CD14-positive monocyte (primary cell): ENCODE measurements at regions not wholly inside any gene's neighbourhood (a gene's known extent, or its start where the extent isn't known, plus 50 kb on each side); places are given as distances from the start of the nearest gene placed in this dataset.

Experiments used
- DNase-seq, 3 donors: peaks; one replicate each; pipeline ENCODE4 v3.0.0-alpha.2; 2011 to 2022
- H2AFZ ChIP-seq: 2 replicates; pipeline ENCODE4 v1.6.0; 2012; ENCODE audit warnings: mild to moderate bottlenecking, low read depth, low read length, inconsistent platforms; ENCODE audit not compliant: insufficient read depth, poor library complexity, severe bottlenecking
- H3K27ac ChIP-seq, 2 donors: 1 replicate in 1 of 2; 2 replicates in 1 of 2; pipeline ENCODE4 v1.5.1; 2012 to 2013; ENCODE audit warnings: low read length in 2 of 2, control low read depth in 1 of 2, inconsistent platforms in 1 of 2, low read depth in 1 of 2, mild to moderate bottlenecking in 1 of 2
- H3K27me3 ChIP-seq, 2 donors: one replicate each; pipeline versions ENCODE4 v1.6.0 to v1.6.1; 2011 to 2013; ENCODE audit warnings: low read length in 2 of 2; ENCODE audit not compliant: control insufficient read depth in 2 of 2, insufficient read depth in 2 of 2
- H3K36me3 ChIP-seq, 2 donors: replicated peaks in 1 of 2; 1 replicate in 1 of 2; 2 replicates in 1 of 2; pipeline versions ENCODE4 v1.5.1 to v1.6.1; 2012 to 2013; ENCODE audit warnings: low read length in 2 of 2, control low read depth in 1 of 2, inconsistent platforms in 1 of 2, mild to moderate bottlenecking in 1 of 2; ENCODE audit not compliant: insufficient read depth in 2 of 2, control insufficient read depth in 1 of 2
- H3K4me1 ChIP-seq, 2 donors: 1 replicate in 1 of 2; 2 replicates in 1 of 2; pipeline versions ENCODE4 v1.5.1 to v1.6.1; 2012 to 2013; ENCODE audit warnings: low read length in 2 of 2, control low read depth in 1 of 2, inconsistent platforms in 1 of 2, mild to moderate bottlenecking in 1 of 2, moderate library complexity in 1 of 2; ENCODE audit not compliant: insufficient read depth in 2 of 2, control insufficient read depth in 1 of 2
- H3K4me2 ChIP-seq: replicated peaks from 2 replicates; pipeline ENCODE3; 2012; ENCODE audit warnings: low read length, moderate library complexity, mild to moderate bottlenecking; ENCODE audit not compliant: poor library complexity, severe bottlenecking; ENCODE audit errors: extremely low read depth
- H3K4me3 ChIP-seq, 3 experiments: fragments of 200-600 bp in 1 of 3; sonication (generic) in 1 of 3; replicated peaks in 1 of 3; 1 replicate in 2 of 3; 2 replicates in 1 of 3; pipeline ENCODE4 v1.5.1; 2011 to 2013; ENCODE audit warnings: low read length in 3 of 3, mild to moderate bottlenecking in 3 of 3, control low read depth in 2 of 3, low read depth in 2 of 3, inconsistent platforms in 1 of 3, moderate library complexity in 1 of 3
- H3K79me2 ChIP-seq: 2 replicates; pipeline ENCODE4 v1.6.0; 2012; ENCODE audit warnings: mild to moderate bottlenecking, control low read depth, inconsistent platforms, low read length, moderate library complexity; ENCODE audit not compliant: insufficient read depth
- H3K9ac ChIP-seq: 2 replicates; pipeline ENCODE4 v1.6.0; 2017; ENCODE audit warnings: low read length, mild to moderate bottlenecking; ENCODE audit not compliant: insufficient read depth, poor library complexity, severe bottlenecking
- H3K9me3 ChIP-seq, 2 donors: replicated peaks in 1 of 2; 1 replicate in 1 of 2; 2 replicates in 1 of 2; pipeline versions ENCODE4 v1.5.1 to v1.6.1; 2012 to 2013; ENCODE audit warnings: low read length in 2 of 2, control low read depth in 1 of 2; ENCODE audit not compliant: control insufficient read depth in 1 of 2, insufficient read depth in 1 of 2
- H4K20me1 ChIP-seq: 2 replicates; pipeline ENCODE4 v1.6.0; 2012; ENCODE audit warnings: mild to moderate bottlenecking, low read length, control low read depth, moderate library complexity; ENCODE audit not compliant: insufficient read depth
- H3K27ac Mint-ChIP-seq, 7 donors: one replicate each; pipeline ENCODE4 v1.8.0; 2020; ENCODE audit warnings: mild to moderate bottlenecking in 7 of 7, mixed read lengths in 7 of 7, moderate library complexity in 6 of 7, inconsistent platforms in 2 of 7
- H3K27me3 Mint-ChIP-seq, 3 donors: one replicate each; pipeline ENCODE4 v1.8.0; 2021 to 2022; ENCODE audit warnings: low read depth in 3 of 3, mild to moderate bottlenecking in 3 of 3, mixed read lengths in 3 of 3, moderate library complexity in 3 of 3, inconsistent platforms in 1 of 3
- H3K36me3 Mint-ChIP-seq, 2 donors: one replicate each; pipeline ENCODE4 v1.8.0; 2020; ENCODE audit warnings: mixed read lengths in 2 of 2, inconsistent platforms in 1 of 2, mild to moderate bottlenecking in 1 of 2
- H3K4me1 Mint-ChIP-seq: one replicate; pipeline ENCODE4 v1.8.0; 2020; ENCODE audit warnings: mild to moderate bottlenecking, mixed read lengths
- H3K4me3 Mint-ChIP-seq, 2 donors: one replicate each; pipeline ENCODE4 v1.8.0; 2020; ENCODE audit warnings: mild to moderate bottlenecking in 2 of 2, mixed read lengths in 2 of 2, moderate library complexity in 1 of 2
- H3K9me3 Mint-ChIP-seq, 7 donors: one replicate each; pipeline ENCODE4 v1.8.0; 2020 to 2022; ENCODE audit warnings: mixed read lengths in 7 of 7, mild to moderate bottlenecking in 6 of 7, moderate library complexity in 6 of 7, inconsistent platforms in 2 of 7
- WGBS: methylation state at CpG from one replicate; pipeline ENCODE4 v1.1.5; 2013; ENCODE audit warnings: missing lambda C conversion rate; ENCODE audit not compliant: insufficient coverage; 5-methylcytosine and 5-hydroxymethylcytosine counted together
- intact Hi-C, 2 donors: fragments of 100-400 bp; cut with micrococcal nuclease; formaldehyde crosslinking; loops; one replicate each; pipeline versions ENCODE4 v1.15.0 to v1.15.1; 2023
- TF ChIP-seq, protein P1 (sequence below): fragments of 200-600 bp; IDR thresholded peaks from one replicate; pipeline ENCODE4 v1.8.0; 2022; ENCODE audit warnings: antibody characterized with exemption, mild to moderate bottlenecking

GRCh38 chr13:86862137-86862536, 809.0 kb upstream of the SLITRK5 start:
- Mint-ChIP-seq H3K9me3 (peaks cover 2 to 11% (median 5%) of the 10 kb centered on the region in 7 donors), H3K27ac (no peak overlapping the region), H3K4me1 (no peaks in the 10 kb centered on the region), H3K36me3 (no peaks in the 10 kb centered on the region), H3K4me3 (no peak overlapping the region), H3K27me3 (no peaks in the 10 kb centered on the region)
- no peaks in the 10 kb centered on the region for H4K20me1 ChIP-seq
- no peak overlapping the region for H3K9ac ChIP-seq
- no peak for DNase-seq
- TF ChIP-seq, protein P1, sequence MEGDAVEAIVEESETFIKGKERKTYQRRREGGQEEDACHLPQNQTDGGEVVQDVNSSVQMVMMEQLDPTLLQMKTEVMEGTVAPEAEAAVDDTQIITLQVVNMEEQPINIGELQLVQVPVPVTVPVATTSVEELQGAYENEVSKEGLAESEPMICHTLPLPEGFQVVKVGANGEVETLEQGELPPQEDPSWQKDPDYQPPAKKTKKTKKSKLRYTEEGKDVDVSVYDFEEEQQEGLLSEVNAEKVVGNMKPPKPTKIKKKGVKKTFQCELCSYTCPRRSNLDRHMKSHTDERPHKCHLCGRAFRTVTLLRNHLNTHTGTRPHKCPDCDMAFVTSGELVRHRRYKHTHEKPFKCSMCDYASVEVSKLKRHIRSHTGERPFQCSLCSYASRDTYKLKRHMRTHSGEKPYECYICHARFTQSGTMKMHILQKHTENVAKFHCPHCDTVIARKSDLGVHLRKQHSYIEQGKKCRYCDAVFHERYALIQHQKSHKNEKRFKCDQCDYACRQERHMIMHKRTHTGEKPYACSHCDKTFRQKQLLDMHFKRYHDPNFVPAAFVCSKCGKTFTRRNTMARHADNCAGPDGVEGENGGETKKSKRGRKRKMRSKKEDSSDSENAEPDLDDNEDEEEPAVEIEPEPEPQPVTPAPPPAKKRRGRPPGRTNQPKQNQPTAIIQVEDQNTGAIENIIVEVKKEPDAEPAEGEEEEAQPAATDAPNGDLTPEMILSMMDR, result no peak
- H3K4me1 ChIP-seq, result no peaks in the 10 kb centered on the region
- intact Hi-C loops, result no loop called here
- H2AFZ ChIP-seq, result no peak overlapping the region
- no peak overlapping the region for H3K4me3 ChIP-seq
- no peaks in the 10 kb centered on the region for H3K79me2 ChIP-seq
- H3K4me2 ChIP-seq, result no peak overlapping the region
- peaks cover 0 to 7% of the 10 kb centered on the region in 2 donors for H3K9me3 ChIP-seq
- H3K36me3 ChIP-seq, result no peaks in the 10 kb centered on the region
- no peak overlapping the region for H3K27ac ChIP-seq
- no peaks in the 10 kb centered on the region for H3K27me3 ChIP-seq

GRCh38 chr13:86864376-86864775, 806.8 kb upstream of the SLITRK5 start:
- Histone ChIP-seq H3K4me3 (no peak overlapping the region), H4K20me1 (no peaks in the 10 kb centered on the region), H3K79me2 (no peaks in the 10 kb centered on the region), H3K4me2 (no peak overlapping the region), H3K4me1 (no peaks in the 10 kb centered on the region), H3K9ac (no peak overlapping the region), H3K27me3 (no peaks in the 10 kb centered on the region), H3K27ac (no peak overlapping the region), H2AFZ (no peak overlapping the region), H3K36me3 (no peaks in the 10 kb centered on the region), H3K9me3 (peaks cover 0 to 6% of the 10 kb centered on the region in 2 donors)
- intact Hi-C loops, result no loop called here
- TF ChIP-seq, protein P1, result no peak
- H3K36me3 Mint-ChIP-seq, result no peaks in the 10 kb centered on the region
- H3K4me1 Mint-ChIP-seq, result no peaks in the 10 kb centered on the region
- H3K4me3 Mint-ChIP-seq, result no peak overlapping the region
- H3K9me3 Mint-ChIP-seq, result peaks cover 2 to 9% (median 5%) of the 10 kb centered on the region in 7 donors
- peaks cover 0 to 2% (median 0%) of the 10 kb centered on the region in 3 donors for H3K27me3 Mint-ChIP-seq
- WGBS, result no CpG with 5 or more reads among the region's 3 CpGs
- DNase-seq, result no peak
- no peak overlapping the region for H3K27ac Mint-ChIP-seq
